D721Med (cell line): ENCODE measurements at regions not wholly inside any gene's neighbourhood (a gene's known extent, or its start where the extent isn't known, plus 50 kb on each side); places are given as distances from the start of the nearest gene placed in this dataset.
A peak's percentile ranks its signal among the peaks of the same experiment; 100 is the strongest.

Source experiments
- DNase-seq: peaks from one replicate; pipeline ENCODE4 v3.0.0; 2011; ENCODE audit warnings: low spot score; ENCODE audit not compliant: insufficient read length
- FAIRE-seq: peaks from 2 replicates; lab custom pipeline; 2011; peaks lifted over from hg19 to GRCh38; lab: Jason Lieb, UNC
- TF ChIP-seq, protein P1 (sequence below): IDR thresholded peaks from 2 replicates; pipeline ENCODE4 v1.5.1; 2012; ENCODE audit warnings: mild to moderate bottlenecking, control low read depth; ENCODE audit not compliant: insufficient read depth; ENCODE audit errors: missing control alignments

- FAIRE-seq (no peak), DNase-seq (no peak)
- TF ChIP-seq, protein P1, sequence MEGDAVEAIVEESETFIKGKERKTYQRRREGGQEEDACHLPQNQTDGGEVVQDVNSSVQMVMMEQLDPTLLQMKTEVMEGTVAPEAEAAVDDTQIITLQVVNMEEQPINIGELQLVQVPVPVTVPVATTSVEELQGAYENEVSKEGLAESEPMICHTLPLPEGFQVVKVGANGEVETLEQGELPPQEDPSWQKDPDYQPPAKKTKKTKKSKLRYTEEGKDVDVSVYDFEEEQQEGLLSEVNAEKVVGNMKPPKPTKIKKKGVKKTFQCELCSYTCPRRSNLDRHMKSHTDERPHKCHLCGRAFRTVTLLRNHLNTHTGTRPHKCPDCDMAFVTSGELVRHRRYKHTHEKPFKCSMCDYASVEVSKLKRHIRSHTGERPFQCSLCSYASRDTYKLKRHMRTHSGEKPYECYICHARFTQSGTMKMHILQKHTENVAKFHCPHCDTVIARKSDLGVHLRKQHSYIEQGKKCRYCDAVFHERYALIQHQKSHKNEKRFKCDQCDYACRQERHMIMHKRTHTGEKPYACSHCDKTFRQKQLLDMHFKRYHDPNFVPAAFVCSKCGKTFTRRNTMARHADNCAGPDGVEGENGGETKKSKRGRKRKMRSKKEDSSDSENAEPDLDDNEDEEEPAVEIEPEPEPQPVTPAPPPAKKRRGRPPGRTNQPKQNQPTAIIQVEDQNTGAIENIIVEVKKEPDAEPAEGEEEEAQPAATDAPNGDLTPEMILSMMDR, result no peak
Measured at GRCh38 chr3:174716956-174717505, 142.1 kb upstream of the NAALADL2 start.

- TF ChIP-seq, protein P1, result no peak
- DNase-seq (no peak), FAIRE-seq (no peak)
Measured at GRCh38 chr3:174720717-174721116, 138.4 kb upstream of the NAALADL2 start.

DNA sequence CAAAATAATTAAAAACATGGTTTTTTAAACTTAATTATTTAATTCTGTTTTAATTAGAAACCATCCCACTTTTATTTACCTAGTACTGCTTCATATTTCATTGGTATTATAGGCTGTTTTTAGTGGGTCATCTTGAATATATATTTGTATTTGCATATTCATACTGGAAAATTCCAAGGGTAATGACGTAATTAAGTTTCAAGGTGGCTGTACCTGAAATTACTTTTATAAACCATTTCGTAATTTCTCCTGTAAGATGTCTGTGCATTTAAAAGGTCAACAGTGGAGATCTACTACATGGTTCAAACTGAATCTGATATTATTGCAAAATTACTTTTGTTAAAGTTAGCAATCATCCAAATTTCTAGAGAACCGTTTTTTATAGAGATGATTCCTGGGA lies 133.8 kb upstream of the NAALADL2 start:
- TF ChIP-seq, protein P1, result no peak
- DNase-seq, result no peak
- FAIRE-seq, result no peak

- DNase-seq (no peak), FAIRE-seq (no peak)
- TF ChIP-seq, protein P1, result no peak
Measured at GRCh38 chr3:174737966-174738365, 121.2 kb upstream of the NAALADL2 start.

DNA sequence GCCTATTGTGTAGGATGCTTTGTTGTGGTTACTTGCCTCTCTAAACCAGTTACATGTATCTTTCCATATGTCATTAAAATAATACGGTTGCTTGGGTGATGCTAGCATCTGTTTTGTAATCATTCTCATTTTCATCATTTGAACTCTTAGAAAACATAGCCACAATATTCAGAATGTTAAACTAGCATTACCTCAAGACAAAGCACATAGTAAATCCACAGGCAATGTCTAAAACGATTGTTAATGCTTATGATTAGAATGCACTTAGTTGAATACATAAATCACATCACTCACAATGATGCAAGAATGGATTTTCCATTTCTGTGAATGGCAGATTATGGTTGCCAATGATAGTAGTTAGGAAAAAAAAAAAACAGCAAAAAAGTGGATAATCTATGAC lies 110.0 kb upstream of the NAALADL2 start:
- FAIRE-seq (no peak), DNase-seq (no peak)
- TF ChIP-seq, protein P1, result no peak

DNA sequence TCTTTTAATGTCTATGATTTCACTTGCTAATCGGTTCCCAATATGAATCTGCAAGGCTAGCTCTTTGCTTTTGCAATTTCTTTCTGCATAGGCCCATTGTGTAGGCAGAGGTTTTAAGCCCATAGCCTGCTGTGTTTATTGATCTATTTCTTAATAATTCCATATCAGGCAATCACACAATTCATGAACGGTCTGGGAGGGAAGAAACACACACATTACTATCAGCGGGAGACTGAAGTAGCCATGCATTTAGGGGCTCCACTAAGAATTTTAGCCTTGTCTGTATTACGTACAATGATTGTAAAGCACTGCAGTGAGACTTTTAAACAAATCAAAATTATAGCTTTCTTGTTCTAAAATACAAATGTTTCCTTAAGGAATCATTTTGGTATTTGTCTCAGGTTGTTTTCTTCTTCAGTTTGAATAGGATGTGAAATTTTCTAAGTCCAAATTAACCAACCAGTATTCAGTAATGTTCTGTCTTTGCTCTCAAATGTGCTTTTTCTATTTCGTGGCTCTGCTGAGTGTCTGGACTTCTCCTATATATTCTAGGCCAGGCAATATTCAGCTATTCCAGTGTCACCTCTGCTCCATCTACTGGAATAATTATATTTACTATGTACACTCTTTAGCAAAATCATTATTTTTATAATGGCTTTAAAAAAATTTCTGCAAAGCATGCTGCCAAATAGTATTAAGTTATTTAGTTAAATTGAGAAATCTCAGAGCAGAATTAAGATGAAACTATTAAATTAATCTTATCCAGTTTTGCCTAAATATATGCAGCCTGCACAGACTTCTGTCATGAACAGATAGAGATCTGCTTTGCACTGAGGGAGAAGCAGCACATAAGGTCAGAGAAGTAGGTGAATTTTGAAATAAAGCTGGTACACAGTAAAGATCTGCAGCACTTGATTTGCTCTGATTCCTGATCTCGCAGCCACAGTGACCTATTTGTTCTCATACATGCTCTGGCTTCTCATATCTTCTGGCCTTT lies 103.0 kb upstream of the NAALADL2 start:
- TF ChIP-seq, protein P1, result peak; percentile 0
- FAIRE-seq (no peak), DNase-seq (no peak)
